Keratinocyte (primary cell): ENCODE measurements at regions not wholly inside any gene's neighbourhood (a gene's known extent, or its start where the extent isn't known, plus 50 kb on each side); places are given as distances from the start of the nearest gene placed in this dataset.

ENCODE experiments used
- DNase-seq: peaks from one replicate; pipeline ENCODE4 v3.0.0-alpha.2; 2011; ENCODE audit warnings: low read depth, missing footprints, low spot score
- FAIRE-seq: peaks from 2 replicates; lab custom pipeline; 2011; peaks lifted over from hg19 to GRCh38; lab: Jason Lieb, UNC
- H2AFZ ChIP-seq: 2 replicates; pipeline ENCODE4 v1.6.0; 2012; ENCODE audit warnings: low read length, control low read depth, inconsistent platforms; ENCODE audit not compliant: control insufficient read depth
- H3K27ac ChIP-seq: 2 replicates; pipeline ENCODE4 v1.5.1; 2011; ENCODE audit warnings: low read length; ENCODE audit not compliant: control insufficient read depth, insufficient read depth
- H3K27me3 ChIP-seq: 3 replicates; pipeline ENCODE4 v1.6.0; 2011; ENCODE audit warnings: low read length; ENCODE audit not compliant: control insufficient read depth, insufficient read depth; ENCODE audit errors: extremely low read depth
- H3K36me3 ChIP-seq, 2 experiments: 2 replicates in 1 of 2; 3 replicates in 1 of 2; pipeline ENCODE4 v1.5.1; 2011; ENCODE audit warnings: low read length in 2 of 2, mild to moderate bottlenecking in 1 of 2; ENCODE audit not compliant: control insufficient read depth in 2 of 2, insufficient read depth in 2 of 2; ENCODE audit errors: extremely low read depth in 1 of 2
- H3K4me1 ChIP-seq: 3 replicates; pipeline ENCODE4 v1.5.1; 2011; ENCODE audit warnings: low read length; ENCODE audit not compliant: control insufficient read depth, insufficient read depth; ENCODE audit errors: extremely low read depth
- H3K4me2 ChIP-seq: 3 replicates; pipeline ENCODE4 v1.6.0; 2011; ENCODE audit warnings: low read depth, low read length; ENCODE audit not compliant: control insufficient read depth, insufficient read depth; ENCODE audit errors: extremely low read depth
- H3K4me3 ChIP-seq, 3 experiments: fragments of 200-600 bp in 1 of 3; sonication (generic) in 1 of 3; 2 replicates in 2 of 3; 3 replicates in 1 of 3; pipeline ENCODE4 v1.5.1; 2011 to 2016; ENCODE audit warnings: low read length in 3 of 3, mild to moderate bottlenecking in 3 of 3, control low read depth in 2 of 3, inconsistent platforms in 1 of 3, low read depth in 1 of 3, mixed read lengths in 1 of 3, mixed run types in 1 of 3, moderate library complexity in 1 of 3; ENCODE audit not compliant: control insufficient read depth in 2 of 3, insufficient read depth in 2 of 3; ENCODE audit errors: extremely low read depth in 1 of 3
- H3K79me2 ChIP-seq: 2 replicates; pipeline ENCODE4 v1.6.0; 2012; ENCODE audit warnings: low read length; ENCODE audit not compliant: control insufficient read depth, insufficient read depth
- H3K9ac ChIP-seq: 3 replicates; pipeline ENCODE4 v1.6.0; 2011; ENCODE audit warnings: low read length; ENCODE audit not compliant: control insufficient read depth, insufficient read depth; ENCODE audit errors: extremely low read depth
- H3K9me1 ChIP-seq: 3 replicates; pipeline ENCODE4 v1.6.0; 2011; ENCODE audit warnings: low read length; ENCODE audit not compliant: control insufficient read depth, insufficient read depth; ENCODE audit errors: extremely low read depth
- H3K9me3 ChIP-seq: 2 replicates; pipeline ENCODE4 v1.5.1; 2012; ENCODE audit warnings: low read depth, low read length; ENCODE audit not compliant: control insufficient read depth
- H4K20me1 ChIP-seq: 3 replicates; pipeline ENCODE4 v1.6.0; 2011; ENCODE audit warnings: low read length; ENCODE audit not compliant: control insufficient read depth, insufficient read depth; ENCODE audit errors: extremely low read depth
- CTCF ChIP-seq, 3 experiments: IDR thresholded peaks in 1 of 3; conservative IDR thresholded peaks in 1 of 3; optimal IDR thresholded peaks in 1 of 3; 2 replicates in 2 of 3; 3 replicates in 1 of 3; pipeline versions ENCODE3 to v1.5.1; 2011; ENCODE audit warnings: low read length in 3 of 3, mild to moderate bottlenecking in 3 of 3, moderate library complexity in 2 of 3, control low read depth in 1 of 3, inconsistent platforms in 1 of 3; ENCODE audit not compliant: insufficient read depth in 2 of 3; ENCODE audit errors: extremely low read depth in 1 of 3
- EZH2 ChIP-seq: IDR thresholded peaks from one replicate; pipeline ENCODE4 v1.6.1; 2012; ENCODE audit warnings: inconsistent platforms, mild to moderate bottlenecking, low read length, moderate library complexity
- dilution Hi-C: fragments of 300-500 bp; cut with MboI; formaldehyde crosslinking; loops from one replicate; pipeline ENCODE4 v1.7.0; 2020; ENCODE audit warnings: low sequenced_read_pairs; ENCODE audit not compliant: extremely low pct_ligation_motif_present

GRCh38 chr9:79170643-79171042 is 401.1 kb upstream of the TLE4 start:
- TF ChIP-seq EZH2 (no peak), CTCF (optimal IDR thresholded peaks at IDR 0.05 in 1 of 3, IDR thresholded peaks at IDR 0.05 in 1 of 3, conservative IDR thresholded peaks at IDR 0.05 in 1 of 3; ENCODE audit: extremely low read depth in 1 of 3, insufficient read depth in 2 of 3, low read length in 3 of 3) (no peak)
- dilution Hi-C loops: no loop called here
- no peak for FAIRE-seq
- H3K4me1 ChIP-seq: no peaks in the 10 kb centered on the region
- no peak overlapping the region for H2AFZ ChIP-seq
- H3K4me3 ChIP-seq: no peak overlapping the region
- no peaks in the 10 kb centered on the region for H3K9me1 ChIP-seq
- H3K9ac ChIP-seq: no peak overlapping the region
- H3K4me2 ChIP-seq: no peak overlapping the region
- DNase-seq: no peak
- no peak overlapping the region for H3K27ac ChIP-seq
- H3K27me3 ChIP-seq: no peaks in the 10 kb centered on the region
- H4K20me1 ChIP-seq: no peaks in the 10 kb centered on the region
- no peaks in the 10 kb centered on the region for H3K9me3 ChIP-seq
- H3K79me2 ChIP-seq: no peaks in the 10 kb centered on the region
- H3K36me3 ChIP-seq: no peaks in the 10 kb centered on the region

GRCh38 chr9:79173932-79174331 is 397.8 kb upstream of the TLE4 start:
- TF ChIP-seq CTCF (optimal IDR thresholded peaks at IDR 0.05 in 1 of 3, IDR thresholded peaks at IDR 0.05 in 1 of 3, conservative IDR thresholded peaks at IDR 0.05 in 1 of 3; ENCODE audit: extremely low read depth in 1 of 3, insufficient read depth in 2 of 3, low read length in 3 of 3) (no peak), EZH2 (no peak)
- H3K4me3 ChIP-seq: no peak overlapping the region
- FAIRE-seq: no peak
- no peaks in the 10 kb centered on the region for H3K79me2 ChIP-seq
- dilution Hi-C loops: no loop called here
- H2AFZ ChIP-seq: no peak overlapping the region
- H3K36me3 ChIP-seq: no peaks in the 10 kb centered on the region
- no peaks in the 10 kb centered on the region for H3K9me1 ChIP-seq
- H3K4me1 ChIP-seq: no peaks in the 10 kb centered on the region
- H3K4me2 ChIP-seq: no peak overlapping the region
- H3K27me3 ChIP-seq: no peaks in the 10 kb centered on the region
- no peak for DNase-seq
- H3K9me3 ChIP-seq: no peaks in the 10 kb centered on the region
- no peak overlapping the region for H3K9ac ChIP-seq
- H3K27ac ChIP-seq: no peak overlapping the region
- no peaks in the 10 kb centered on the region for H4K20me1 ChIP-seq
